Choroid plexus epithelial cell (primary cell): ENCODE measurements at regions not wholly inside any gene's neighbourhood (a gene's known extent, or its start where the extent isn't known, plus 50 kb on each side); places are given as distances from the start of the nearest gene placed in this dataset.

Source experiments
- DNase-seq: peaks from one replicate; pipeline ENCODE4 v3.0.0-alpha.2; 2010; ENCODE audit warnings: low read depth
- H3K4me3 ChIP-seq: 2 replicates; pipeline ENCODE4 v1.5.1; 2011; ENCODE audit warnings: low read depth, mild to moderate bottlenecking, control low read depth, low read length, moderate library complexity
- CTCF ChIP-seq: conservative IDR thresholded peaks from 2 replicates; pipeline ENCODE4 v1.5.1; 2011; ENCODE audit warnings: low read depth, mild to moderate bottlenecking, control low read depth, inconsistent platforms, low read length, moderate library complexity

DNA sequence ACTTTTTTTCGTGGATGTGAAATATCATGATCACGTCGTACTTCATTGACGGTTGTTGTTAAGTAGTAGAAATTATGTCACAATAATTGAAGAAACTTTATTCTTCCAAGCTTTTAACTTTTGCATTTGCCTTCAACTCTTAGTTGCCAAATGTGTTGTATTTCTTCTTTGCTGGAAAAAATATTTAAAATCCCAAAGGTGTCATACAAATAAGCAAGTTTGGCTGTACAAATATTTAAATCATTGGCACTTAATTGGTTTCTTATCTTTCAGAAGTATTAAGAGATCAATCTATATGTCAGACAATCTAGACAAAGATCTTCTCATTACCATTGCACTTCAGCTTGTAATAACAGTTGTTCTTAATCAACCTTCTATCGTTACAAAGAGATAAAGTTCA is 204.0 kb upstream of the HDAC4 start:
- DNase-seq, result no peak
- TF ChIP-seq CTCF, result no peak
- H3K4me3 ChIP-seq, result no peak overlapping the region

- no peak for DNase-seq
- H3K4me3 ChIP-seq, result no peak overlapping the region
- TF ChIP-seq CTCF, result no peak
Measured at GRCh38 chr2:239603411-239604356, 202.9 kb upstream of the HDAC4 start.

DNA sequence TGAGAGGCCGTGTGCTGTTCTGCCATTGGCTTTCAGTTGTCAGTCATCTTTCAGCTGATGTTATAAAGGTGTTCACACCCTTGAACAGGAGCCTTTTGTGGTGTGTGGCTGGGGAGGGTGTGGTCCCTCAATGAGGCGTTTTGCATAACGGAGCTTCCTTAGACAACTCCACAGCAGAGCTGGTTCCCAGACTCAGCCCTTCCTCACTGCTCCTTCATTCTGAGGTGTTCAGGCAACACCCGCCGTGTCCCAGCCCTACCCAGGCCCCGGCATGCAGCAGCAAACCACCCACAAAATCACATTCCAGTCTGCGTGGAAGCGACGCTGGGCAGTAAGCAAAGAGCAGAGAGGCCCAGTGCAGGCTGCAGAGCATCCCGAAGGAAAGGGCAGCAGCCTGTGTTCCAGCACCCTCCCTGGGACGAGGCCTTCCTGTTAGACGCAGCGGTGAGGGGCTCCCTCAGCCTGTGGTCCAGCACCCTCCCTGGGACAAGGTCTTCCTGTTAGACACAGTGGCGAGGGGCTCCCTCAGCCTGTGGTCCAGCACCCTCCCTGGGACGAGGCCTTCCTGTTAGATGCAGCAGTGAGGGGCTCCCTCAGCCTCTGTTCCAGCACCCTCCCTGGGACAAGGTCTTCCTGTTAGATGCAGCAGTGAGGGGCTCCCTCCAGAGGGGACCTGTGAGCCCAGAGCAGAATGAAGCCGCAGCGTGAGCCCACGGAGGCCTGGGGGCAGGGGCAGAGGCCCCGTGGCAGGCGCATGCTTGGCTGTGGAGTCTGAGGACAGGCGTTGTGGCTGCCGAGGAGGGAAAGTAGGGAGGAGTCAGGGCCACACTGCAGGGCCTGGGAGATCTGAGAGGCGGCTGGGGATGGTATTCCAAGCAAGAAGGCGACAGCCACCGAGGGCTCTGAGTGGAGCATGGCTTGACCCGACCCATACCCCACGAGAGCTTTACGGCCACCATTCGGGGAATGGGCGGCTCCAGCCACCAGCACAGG is 201.8 kb upstream of the HDAC4 start:
- H3K4me3 ChIP-seq, result no peak overlapping the region
- TF ChIP-seq CTCF, result no peak
- no peak for DNase-seq

DNA sequence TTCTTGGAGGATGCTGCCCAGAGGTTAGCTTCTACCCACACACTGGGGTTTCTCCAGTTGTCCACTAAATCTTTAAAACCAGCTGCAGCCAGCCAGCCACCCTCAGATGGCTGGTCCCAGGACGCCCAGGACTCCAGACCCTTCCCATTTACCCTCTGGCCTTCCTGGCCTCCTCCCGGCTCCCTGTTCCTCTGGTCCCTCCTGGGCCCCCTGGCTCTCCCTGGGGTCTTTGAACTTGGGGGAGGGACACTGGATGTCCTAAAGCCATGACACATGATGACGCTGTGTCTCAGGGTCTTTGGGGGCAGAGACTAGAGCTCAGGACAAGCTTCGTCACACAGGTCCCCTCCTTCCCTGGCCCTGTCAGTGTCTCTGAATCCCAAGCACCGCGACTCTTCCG is 201.1 kb upstream of the HDAC4 start:
- DNase-seq, result no peak
- no peak overlapping the region for H3K4me3 ChIP-seq
- TF ChIP-seq CTCF, result no peak

DNA sequence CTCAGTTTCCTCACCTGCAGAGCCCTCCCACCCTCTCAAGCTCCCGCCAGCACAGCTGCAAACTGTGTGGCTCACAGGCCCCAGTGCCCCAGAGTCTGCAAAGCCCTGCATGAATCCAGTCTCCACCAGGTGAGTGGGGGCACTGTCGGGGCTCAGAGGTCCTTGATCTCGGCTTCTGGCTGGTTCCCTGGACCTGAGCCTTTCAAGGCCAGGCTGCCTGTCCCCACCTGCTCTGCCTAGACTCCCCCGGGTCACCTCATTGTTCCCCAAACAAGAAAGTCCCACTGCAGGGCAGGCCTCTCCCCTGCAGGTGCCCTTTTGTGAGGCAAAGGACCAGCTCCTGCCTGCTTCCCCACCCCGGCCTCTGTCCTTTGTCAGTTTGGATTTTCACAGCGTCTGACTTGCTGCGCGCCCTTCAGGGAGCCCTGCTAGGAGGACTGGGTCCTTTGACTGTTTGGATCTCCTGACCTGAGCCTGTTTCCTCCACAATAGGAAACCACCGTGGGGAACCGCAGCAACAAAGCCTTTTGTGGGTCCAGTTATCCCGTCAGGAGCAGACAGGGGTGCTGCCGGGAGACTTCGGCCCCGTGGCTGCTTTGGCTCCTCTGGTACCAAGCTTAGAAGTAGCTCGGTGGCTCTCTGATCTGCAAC is 200.5 kb upstream of the HDAC4 start:
- TF ChIP-seq CTCF, result no peak
- no peak for DNase-seq
- H3K4me3 ChIP-seq, result no peak overlapping the region

DNA sequence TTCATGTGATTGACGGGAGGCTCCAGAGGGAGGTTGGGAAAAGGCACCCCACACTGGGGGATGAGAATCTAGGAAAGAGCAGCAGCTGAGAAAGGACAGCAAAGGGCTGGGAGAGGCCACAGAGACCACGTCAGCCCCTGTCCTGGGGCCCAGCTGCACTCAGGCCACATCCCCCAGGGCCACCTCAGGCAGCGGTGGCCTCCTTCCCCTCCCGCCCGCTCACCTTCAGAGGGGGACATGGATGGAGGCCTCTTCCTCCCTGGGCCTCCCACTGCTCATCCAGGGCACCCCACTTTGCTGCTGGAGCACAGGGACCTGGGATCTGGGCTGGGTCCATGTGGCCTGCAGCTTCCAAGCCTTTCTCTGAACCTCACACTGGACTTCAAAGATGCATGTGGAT is 199.8 kb upstream of the HDAC4 start:
- H3K4me3 ChIP-seq, result no peak overlapping the region
- TF ChIP-seq CTCF, result no peak
- no peak for DNase-seq
